Hepatocyte (in vitro differentiated cells): ENCODE measurements at regions not wholly inside any gene's neighbourhood (a gene's known extent, or its start where the extent isn't known, plus 50 kb on each side); places are given as distances from the start of the nearest gene placed in this dataset.

Experiments used
- DNase-seq: peaks from one replicate; pipeline ENCODE4 v3.0.0-alpha.2; 2016; ENCODE audit warnings: low spot score
- H2AFZ ChIP-seq: fragments of 200-600 bp; sonication (generic); 2 replicates; pipeline ENCODE4 v1.6.0; 2016; ENCODE audit warnings: antibody characterized with exemption, mild to moderate bottlenecking
- H3K27ac ChIP-seq: fragments of 200-600 bp; sonication (generic); 2 replicates; pipeline ENCODE4 v1.5.1; 2016; ENCODE audit warnings: mild to moderate bottlenecking
- H3K27me3 ChIP-seq: fragments of 200-600 bp; sonication (generic); 2 replicates; pipeline ENCODE4 v1.6.1; 2016
- H3K36me3 ChIP-seq: fragments of 200-600 bp; sonication (generic); replicated peaks from 2 replicates; pipeline ENCODE4 v1.5.1; 2016; ENCODE audit warnings: low read depth; ENCODE audit not compliant: insufficient read depth
- H3K4me1 ChIP-seq: fragments of 200-600 bp; sonication (generic); 2 replicates; pipeline ENCODE4 v1.5.1; 2016; ENCODE audit warnings: mild to moderate bottlenecking, moderate library complexity; ENCODE audit not compliant: insufficient read depth
- H3K4me2 ChIP-seq: fragments of 200-600 bp; sonication (generic); 2 replicates; pipeline ENCODE4 v1.6.0; 2016
- H3K4me3 ChIP-seq: fragments of 200-600 bp; sonication (generic); 2 replicates; pipeline ENCODE4 v1.5.1; 2016; ENCODE audit warnings: mild to moderate bottlenecking
- H3K79me2 ChIP-seq: fragments of 200-600 bp; sonication (generic); 2 replicates; pipeline ENCODE4 v1.6.0; 2017; ENCODE audit warnings: mild to moderate bottlenecking
- H3K9me2 ChIP-seq: fragments of 200-600 bp; sonication (generic); replicated peaks from 2 replicates; pipeline ENCODE4 v1.6.0; 2017; ENCODE audit warnings: mild to moderate bottlenecking; ENCODE audit not compliant: insufficient read depth
- H3K9me3 ChIP-seq: fragments of 200-600 bp; sonication (generic); 2 replicates; pipeline ENCODE4 v1.5.1; 2016; ENCODE audit warnings: low read depth, mild to moderate bottlenecking
- H4K20me1 ChIP-seq: fragments of 200-600 bp; sonication (generic); 2 replicates; pipeline ENCODE4 v1.6.0; 2016; ENCODE audit warnings: mild to moderate bottlenecking; ENCODE audit not compliant: insufficient read depth, poor library complexity, severe bottlenecking
- EZH2 ChIP-seq: fragments of 200-600 bp; sonication (generic); IDR thresholded peaks from 2 replicates; pipeline ENCODE4 v1.6.1; 2016; ENCODE audit warnings: antibody characterized with exemption, mild to moderate bottlenecking, borderline replicate concordance
- EZH2phosphoT487 ChIP-seq: fragments of 200-600 bp; sonication (generic); IDR thresholded peaks from one replicate; pipeline ENCODE4 v1.6.1; 2018; ENCODE audit warnings: antibody characterized with exemption, mild to moderate bottlenecking, low read depth, moderate library complexity; ENCODE audit not compliant: unreplicated experiment, severe bottlenecking
- WGBS: methylation state at CpG from one replicate; pipeline ENCODE4 v1.1.6; 2016; ENCODE audit warnings: low lambda C conversion rate; ENCODE audit errors: missing lambda C conversion rate; 5-methylcytosine and 5-hydroxymethylcytosine counted together
- TF ChIP-seq, protein P1 (sequence below): fragments of 200-600 bp; sonication (generic); IDR thresholded peaks from 2 replicates; pipeline ENCODE4 v1.5.1; 2016; ENCODE audit warnings: antibody characterized with exemption, mild to moderate bottlenecking; ENCODE audit not compliant: poor library complexity

DNA sequence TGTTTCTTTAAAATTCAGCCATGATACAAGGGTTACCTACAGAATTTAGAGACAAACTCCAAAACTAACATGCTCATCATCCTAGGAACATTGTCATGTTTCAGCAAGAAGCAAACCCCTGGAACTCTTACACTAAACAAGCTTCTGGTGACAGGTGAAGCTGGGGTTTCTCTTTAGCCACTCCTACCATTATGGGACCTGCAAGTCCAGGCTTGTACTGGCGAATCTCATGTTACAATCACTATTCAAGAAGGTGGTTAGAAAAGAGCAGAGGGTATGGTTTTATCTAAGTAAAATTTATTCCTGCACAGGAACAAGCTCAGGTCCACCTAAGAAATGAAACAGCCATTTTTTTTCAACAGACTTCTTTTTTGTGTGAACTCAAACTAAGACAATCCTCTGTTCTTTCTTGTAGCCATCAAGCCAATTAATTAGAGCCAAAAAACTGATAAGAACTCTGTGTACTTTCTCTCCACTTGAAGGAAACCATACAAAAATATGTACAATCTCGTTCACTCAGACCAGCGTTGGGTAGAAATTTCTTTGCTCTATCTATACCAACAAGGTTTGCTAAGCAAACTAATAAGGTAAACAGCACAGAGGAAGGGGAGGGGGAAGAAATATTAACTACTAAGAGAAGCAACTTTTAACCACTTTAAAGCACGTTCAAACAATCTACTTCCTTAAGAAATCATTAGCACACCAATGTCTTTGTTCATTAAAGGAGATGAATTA lies 63.3 kb upstream of the NEDD4L start:
- peak; percentile 17 for DNase-seq
- no peaks in the 10 kb centered on the region for H3K79me2 ChIP-seq
- H3K9me3 ChIP-seq = no peaks in the 10 kb centered on the region
- peak overlapping the region; percentile 42 for H3K4me2 ChIP-seq
- no peaks in the 10 kb centered on the region for H3K36me3 ChIP-seq
- no peak for TF ChIP-seq EZH2phosphoT487
- TF ChIP-seq, protein P1, sequence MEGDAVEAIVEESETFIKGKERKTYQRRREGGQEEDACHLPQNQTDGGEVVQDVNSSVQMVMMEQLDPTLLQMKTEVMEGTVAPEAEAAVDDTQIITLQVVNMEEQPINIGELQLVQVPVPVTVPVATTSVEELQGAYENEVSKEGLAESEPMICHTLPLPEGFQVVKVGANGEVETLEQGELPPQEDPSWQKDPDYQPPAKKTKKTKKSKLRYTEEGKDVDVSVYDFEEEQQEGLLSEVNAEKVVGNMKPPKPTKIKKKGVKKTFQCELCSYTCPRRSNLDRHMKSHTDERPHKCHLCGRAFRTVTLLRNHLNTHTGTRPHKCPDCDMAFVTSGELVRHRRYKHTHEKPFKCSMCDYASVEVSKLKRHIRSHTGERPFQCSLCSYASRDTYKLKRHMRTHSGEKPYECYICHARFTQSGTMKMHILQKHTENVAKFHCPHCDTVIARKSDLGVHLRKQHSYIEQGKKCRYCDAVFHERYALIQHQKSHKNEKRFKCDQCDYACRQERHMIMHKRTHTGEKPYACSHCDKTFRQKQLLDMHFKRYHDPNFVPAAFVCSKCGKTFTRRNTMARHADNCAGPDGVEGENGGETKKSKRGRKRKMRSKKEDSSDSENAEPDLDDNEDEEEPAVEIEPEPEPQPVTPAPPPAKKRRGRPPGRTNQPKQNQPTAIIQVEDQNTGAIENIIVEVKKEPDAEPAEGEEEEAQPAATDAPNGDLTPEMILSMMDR = no peak
- TF ChIP-seq EZH2 = no peak
- 35% methylated on average over 4 of the region's 4 CpGs for WGBS
- no peaks in the 10 kb centered on the region for H3K9me2 ChIP-seq
- peak overlapping the region; percentile 18 for H2AFZ ChIP-seq
- H3K4me1 ChIP-seq = peaks cover 5% of the 10 kb centered on the region
- no peaks in the 10 kb centered on the region for H4K20me1 ChIP-seq
- H3K27ac ChIP-seq = peak overlapping the region; percentile 57
- no peak overlapping the region for H3K4me3 ChIP-seq
- no peaks in the 10 kb centered on the region for H3K27me3 ChIP-seq

DNA sequence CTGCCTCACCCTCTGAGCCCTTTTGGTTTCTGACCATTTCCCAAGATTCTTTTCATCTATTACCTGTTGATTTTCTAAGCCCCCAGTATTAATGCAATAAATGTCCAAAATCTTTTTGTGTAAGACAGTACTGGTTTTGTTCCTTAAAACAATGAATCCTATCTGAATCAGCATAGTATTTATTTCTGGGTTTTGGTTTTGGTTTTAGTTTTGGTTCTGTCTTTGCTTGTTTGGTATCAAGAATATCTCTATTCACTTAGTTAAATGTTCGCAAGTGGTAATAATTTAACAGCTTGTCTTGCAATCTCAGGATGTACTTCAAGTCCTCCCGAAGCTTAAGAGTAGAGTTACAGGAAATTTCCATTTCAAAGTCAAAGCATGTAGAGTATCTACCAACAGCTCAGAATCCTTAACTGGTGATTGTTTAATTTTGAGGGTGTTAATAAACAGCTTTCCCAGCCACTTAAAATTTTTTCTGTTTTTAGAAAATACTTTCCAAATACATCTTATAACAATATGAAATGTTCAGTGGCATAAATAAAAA lies 67.7 kb upstream of the NEDD4L start:
- Histone ChIP-seq H3K4me1 (peaks cover 6% of the 10 kb centered on the region), H3K4me2 (no peak overlapping the region), H3K27me3 (no peaks in the 10 kb centered on the region), H3K36me3 (no peaks in the 10 kb centered on the region), H3K79me2 (no peaks in the 10 kb centered on the region), H2AFZ (no peak overlapping the region), H3K27ac (no peak overlapping the region), H3K9me3 (no peaks in the 10 kb centered on the region), H4K20me1 (no peaks in the 10 kb centered on the region), H3K9me2 (no peaks in the 10 kb centered on the region), H3K4me3 (no peak overlapping the region)
- WGBS = 31% methylated on average over 2 of the region's 2 CpGs
- no peak for DNase-seq
- TF ChIP-seq, protein P1 = no peak
- no peak for TF ChIP-seq EZH2
- TF ChIP-seq EZH2phosphoT487 = no peak

DNA sequence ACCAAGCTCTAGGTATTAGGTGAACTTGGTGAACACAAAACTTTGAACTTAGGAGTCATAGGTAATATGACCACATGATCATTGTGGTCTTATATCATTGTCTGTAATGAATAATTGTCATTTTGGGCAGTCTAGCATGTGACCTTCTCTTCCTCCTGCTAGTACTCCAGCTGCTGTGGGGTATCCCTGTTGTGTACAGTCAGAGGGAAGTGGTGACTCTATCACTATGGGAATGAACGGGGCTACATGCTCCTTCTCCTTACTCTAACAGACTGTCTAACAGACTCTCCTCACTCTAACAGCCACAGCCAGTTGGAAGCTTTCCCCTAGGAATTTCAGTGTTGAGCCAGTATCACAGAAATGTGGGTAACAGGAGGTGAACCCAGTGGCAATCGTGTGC lies 68.2 kb upstream of the NEDD4L start:
- TF ChIP-seq EZH2phosphoT487 = no peak
- TF ChIP-seq EZH2 = no peak
- TF ChIP-seq, protein P1 = no peak
- H3K4me1 ChIP-seq = peaks cover 6% of the 10 kb centered on the region
- H3K9me2 ChIP-seq = no peaks in the 10 kb centered on the region
- H3K9me3 ChIP-seq = no peaks in the 10 kb centered on the region
- no peak overlapping the region for H3K27ac ChIP-seq
- H2AFZ ChIP-seq = no peak overlapping the region
- no peaks in the 10 kb centered on the region for H3K36me3 ChIP-seq
- no peaks in the 10 kb centered on the region for H4K20me1 ChIP-seq
- no peaks in the 10 kb centered on the region for H3K27me3 ChIP-seq
- no peaks in the 10 kb centered on the region for H3K79me2 ChIP-seq
- 89% methylated on average over 2 of the region's 2 CpGs for WGBS
- no peak overlapping the region for H3K4me3 ChIP-seq
- H3K4me2 ChIP-seq = no peak overlapping the region
- DNase-seq = no peak
